Thyroid gland (tissue), 4 donors: ENCODE measurements at regions not wholly inside any gene's neighbourhood (a gene's known extent, or its start where the extent isn't known, plus 50 kb on each side); places are given as distances from the start of the nearest gene placed in this dataset.

Experiments used
- DNase-seq, 2 donors: peaks; one replicate each; pipeline ENCODE4 v3.0.0-alpha.2; 2019
- H3K27ac ChIP-seq, 3 donors: fragments of 200-600 bp; sonication (generic); 1 replicate in 2 of 3; 2 replicates in 1 of 3; pipeline ENCODE4 v1.5.1; 2016 to 2019; ENCODE audit warnings: mild to moderate bottlenecking in 1 of 3, moderate library complexity in 1 of 3
- H3K27me3 ChIP-seq: fragments of 200-600 bp; sonication (generic); one replicate; pipeline ENCODE4 v1.5.1; 2019
- H3K36me3 ChIP-seq, 2 donors: fragments of 200-600 bp; sonication (generic); one replicate each; pipeline ENCODE4 v1.5.1; 2016 to 2019
- H3K4me1 ChIP-seq, 2 donors: fragments of 200-600 bp; sonication (generic); one replicate each; pipeline ENCODE4 v1.5.1; 2017 to 2019
- H3K4me3 ChIP-seq, 3 donors: fragments of 200-600 bp; sonication (generic); replicated peaks in 1 of 3; 1 replicate in 2 of 3; 2 replicates in 1 of 3; pipeline ENCODE4 v1.5.1; 2016; ENCODE audit warnings: mild to moderate bottlenecking in 1 of 3
- H3K9me3 ChIP-seq: fragments of 200-600 bp; sonication (generic); one replicate; pipeline ENCODE4 v1.5.1; 2017
- CTCF ChIP-seq, 6 experiments: fragments of 200-600 bp in 3 of 6; fragments of 450-650 bp in 3 of 6; sonication (generic) in 3 of 6; IDR thresholded peaks; one replicate each; pipeline ENCODE4 v1.5.1; 2016 to 2019; ENCODE audit warnings: antibody characterized with exemption in 6 of 6, mild to moderate bottlenecking in 2 of 6, inconsistent platforms in 1 of 6, moderate library complexity in 1 of 6
- POLR2A ChIP-seq, 2 donors: fragments of 450-650 bp; IDR thresholded peaks; one replicate each; pipeline ENCODE4 v1.6.1; 2017; ENCODE audit warnings: antibody characterized with exemption in 2 of 2, mild to moderate bottlenecking in 2 of 2, moderate library complexity in 1 of 2
- WGBS, 2 donors: methylation state at CpG; one replicate each; pipeline ENCODE4 v1.1.5; 2017; 5-methylcytosine and 5-hydroxymethylcytosine counted together
- intact Hi-C: fragments of 100-400 bp; cut with DNase I; formaldehyde crosslinking; loops from one replicate; pipeline ENCODE4 v1.15.1; 2023

- Histone ChIP-seq H3K36me3 (no peaks in the 10 kb centered on the region), H3K9me3 (no peaks in the 10 kb centered on the region), H3K27ac (no peak overlapping the region), H3K4me3 (no peak overlapping the region), H3K4me1 (no peaks in the 10 kb centered on the region), H3K27me3 (no peaks in the 10 kb centered on the region)
- 85 to 91% methylated on average over 2 of the region's 2 CpGs for WGBS, 2 donors
- no peak for DNase-seq
- TF ChIP-seq POLR2A (IDR thresholded peaks at IDR 0.05), result no peak
- no peak for TF ChIP-seq CTCF (IDR thresholded peaks at IDR 0.05)
- intact Hi-C loops, result loop anchor here (10.0 kb wide), 1 partner anchor 967 kb away; no protein-coding TSS in a partner anchor
Measured at GRCh38 chr5:39717176-39717897, 292.6 kb upstream of the DAB2 start.

GRCh38 chr5:39716532-39717028 is 291.8 kb upstream of the DAB2 start:
- 62 to 69% methylated on average over 2 of the region's 2 CpGs for WGBS, 2 donors
- intact Hi-C loops, result loop anchor here (10.0 kb wide), 1 partner anchor 968 kb away; no protein-coding TSS in a partner anchor
- Histone ChIP-seq H3K27ac (no peak overlapping the region), H3K4me3 (no peak overlapping the region), H3K4me1 (no peaks in the 10 kb centered on the region), H3K27me3 (no peaks in the 10 kb centered on the region), H3K36me3 (no peaks in the 10 kb centered on the region), H3K9me3 (no peaks in the 10 kb centered on the region)
- peak in 2 of 6 experiments; percentile 10 to 12 for TF ChIP-seq CTCF (IDR thresholded peaks at IDR 0.05)
- TF ChIP-seq POLR2A (IDR thresholded peaks at IDR 0.05), result no peak
- DNase-seq, result peak in 1 of 2 donors; percentile 6

- Histone ChIP-seq H3K4me3 (no peak overlapping the region), H3K4me1 (no peaks in the 10 kb centered on the region), H3K27me3 (no peaks in the 10 kb centered on the region), H3K36me3 (no peaks in the 10 kb centered on the region), H3K9me3 (no peaks in the 10 kb centered on the region), H3K27ac (no peak overlapping the region)
- DNase-seq, result peak; percentile 30 to 37
- intact Hi-C loops, result loop anchor here (10.0 kb wide), 1 partner anchor 971 kb away; no protein-coding TSS in a partner anchor
- TF ChIP-seq POLR2A (IDR thresholded peaks at IDR 0.05) (no peak), CTCF (IDR thresholded peaks at IDR 0.05) (peak; percentile 31 to 78 (median 66))
- 38 to 41% methylated on average over 2 of the region's 2 CpGs for WGBS, 2 donors
Measured at GRCh38 chr5:39714036-39714698, 289.4 kb upstream of the DAB2 start.

GRCh38 chr5:39713250-39713916 is 288.6 kb upstream of the DAB2 start:
- Histone ChIP-seq H3K4me1 (no peaks in the 10 kb centered on the region), H3K27me3 (no peaks in the 10 kb centered on the region), H3K9me3 (no peaks in the 10 kb centered on the region), H3K27ac (no peak overlapping the region), H3K4me3 (no peak overlapping the region), H3K36me3 (no peaks in the 10 kb centered on the region)
- intact Hi-C loops, result loop anchor here (10.0 kb wide), 1 partner anchor 971 kb away; no protein-coding TSS in a partner anchor
- DNase-seq, result no peak
- no peak for TF ChIP-seq POLR2A (IDR thresholded peaks at IDR 0.05)
- no peak for TF ChIP-seq CTCF (IDR thresholded peaks at IDR 0.05)
- WGBS, 2 donors, result 56 to 57% methylated on average over 2 of the region's 2 CpGs
